ENCODE measurements at regions not wholly inside any gene's neighbourhood (a gene's known extent, or its start where the extent isn't known, plus 50 kb on each side); places are given as distances from the start of the nearest gene placed in this dataset.

DNA sequence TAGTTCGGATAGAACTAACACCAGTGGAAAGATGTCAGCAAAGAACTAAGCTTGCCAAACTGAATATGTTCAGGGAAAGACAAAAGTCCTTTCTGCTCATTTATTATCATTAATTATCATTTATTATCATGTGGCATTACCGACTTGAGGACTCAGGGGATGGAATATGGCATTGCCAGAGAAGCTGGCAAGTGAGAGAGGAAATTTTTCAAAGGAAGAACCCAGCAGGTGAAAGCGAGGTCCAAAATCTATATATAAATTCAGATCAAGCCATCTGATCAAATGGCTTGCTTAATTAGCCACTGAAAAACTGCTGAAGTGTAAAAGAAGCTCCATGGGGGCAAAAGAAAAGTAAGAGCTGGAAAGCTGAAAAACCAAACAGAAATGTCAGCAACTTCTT, 1049.6 kb upstream of the SEMA6A start:
- no peak for TF ChIP-seq POLR2AphosphoS5 (IDR thresholded peaks at IDR 0.05)
- TF ChIP-seq, protein P1, sequence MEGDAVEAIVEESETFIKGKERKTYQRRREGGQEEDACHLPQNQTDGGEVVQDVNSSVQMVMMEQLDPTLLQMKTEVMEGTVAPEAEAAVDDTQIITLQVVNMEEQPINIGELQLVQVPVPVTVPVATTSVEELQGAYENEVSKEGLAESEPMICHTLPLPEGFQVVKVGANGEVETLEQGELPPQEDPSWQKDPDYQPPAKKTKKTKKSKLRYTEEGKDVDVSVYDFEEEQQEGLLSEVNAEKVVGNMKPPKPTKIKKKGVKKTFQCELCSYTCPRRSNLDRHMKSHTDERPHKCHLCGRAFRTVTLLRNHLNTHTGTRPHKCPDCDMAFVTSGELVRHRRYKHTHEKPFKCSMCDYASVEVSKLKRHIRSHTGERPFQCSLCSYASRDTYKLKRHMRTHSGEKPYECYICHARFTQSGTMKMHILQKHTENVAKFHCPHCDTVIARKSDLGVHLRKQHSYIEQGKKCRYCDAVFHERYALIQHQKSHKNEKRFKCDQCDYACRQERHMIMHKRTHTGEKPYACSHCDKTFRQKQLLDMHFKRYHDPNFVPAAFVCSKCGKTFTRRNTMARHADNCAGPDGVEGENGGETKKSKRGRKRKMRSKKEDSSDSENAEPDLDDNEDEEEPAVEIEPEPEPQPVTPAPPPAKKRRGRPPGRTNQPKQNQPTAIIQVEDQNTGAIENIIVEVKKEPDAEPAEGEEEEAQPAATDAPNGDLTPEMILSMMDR (IDR thresholded peaks at IDR 0.05) = no peak
- no peak for TF ChIP-seq EP300 (IDR thresholded peaks at IDR 0.05)
